Loucy (cell line): ENCODE measurements at regions not wholly inside any gene's neighbourhood (a gene's known extent, or its start where the extent isn't known, plus 50 kb on each side); places are given as distances from the start of the nearest gene placed in this dataset.
"Not testable (repeated sequence)": the region's sequence is repeated elsewhere in the genome, so short reads cannot be mapped to it uniquely, and the experiment has no call there.

Experiments
- H2AFZ ChIP-seq: fragments of 200-600 bp; sonication (generic); 2 replicates; pipeline ENCODE4 v1.6.0; 2016; ENCODE audit warnings: antibody characterized with exemption, mild to moderate bottlenecking, low read length, moderate library complexity
- H3F3A ChIP-seq: fragments of 200-600 bp; 2 replicates; pipeline ENCODE4 v1.6.0; 2016; ENCODE audit warnings: antibody characterized with exemption, low read depth, mild to moderate bottlenecking
- H3K27me3 ChIP-seq: fragments of 200-600 bp; sonication (generic); 2 replicates; pipeline ENCODE4 v1.6.1; 2014; ENCODE audit warnings: low read length, mild to moderate bottlenecking; ENCODE audit not compliant: insufficient read depth, poor library complexity, severe bottlenecking
- H3K36me3 ChIP-seq: fragments of 200-600 bp; sonication (generic); 2 replicates; pipeline ENCODE4 v1.6.1; 2016; ENCODE audit warnings: low read length; ENCODE audit not compliant: insufficient read depth
- H3K4me1 ChIP-seq: fragments of 200-600 bp; sonication (generic); 2 replicates; pipeline ENCODE4 v1.5.1; 2014; ENCODE audit warnings: low read length, mild to moderate bottlenecking; ENCODE audit not compliant: insufficient read depth, poor library complexity, severe bottlenecking
- H3K4me2 ChIP-seq: fragments of 200-600 bp; sonication (generic); 2 replicates; pipeline ENCODE4 v1.6.0; 2014; ENCODE audit warnings: antibody characterized with exemption, low read length, low read depth, mild to moderate bottlenecking; ENCODE audit not compliant: poor library complexity, severe bottlenecking
- H3K4me3 ChIP-seq: fragments of 200-600 bp; sonication (generic); 2 replicates; pipeline ENCODE4 v1.5.1; 2014; ENCODE audit warnings: low read length, mild to moderate bottlenecking, mixed read lengths; ENCODE audit not compliant: poor library complexity, severe bottlenecking
- H3K79me2 ChIP-seq: fragments of 200-600 bp; sonication (generic); 2 replicates; pipeline ENCODE4 v1.6.1; 2014; ENCODE audit warnings: low read length; ENCODE audit not compliant: insufficient read depth
- H3K9ac ChIP-seq: fragments of 200-600 bp; sonication (generic); 2 replicates; pipeline ENCODE4 v1.6.0; 2014; ENCODE audit warnings: mild to moderate bottlenecking, low read depth, low read length, moderate library complexity; ENCODE audit not compliant: poor library complexity, severe bottlenecking
- H3K9me2 ChIP-seq: fragments of 200-600 bp; sonication (generic); replicated peaks from 2 replicates; pipeline ENCODE4 v1.6.1; 2016; ENCODE audit warnings: low read depth, low read length, mixed read lengths
- H3K9me3 ChIP-seq: fragments of 200-600 bp; sonication (generic); 2 replicates; pipeline ENCODE4 v1.6.1; 2014; ENCODE audit warnings: mild to moderate bottlenecking, antibody characterized with exemption, low read length, low read depth; ENCODE audit not compliant: insufficient read depth
- H4K20me1 ChIP-seq: fragments of 200-600 bp; sonication (generic); 2 replicates; pipeline ENCODE4 v1.6.0; 2014; ENCODE audit warnings: antibody characterized with exemption, low read length, mild to moderate bottlenecking; ENCODE audit not compliant: insufficient read depth, poor library complexity, severe bottlenecking
- EZH2phosphoT487 ChIP-seq: fragments of 200-600 bp; IDR thresholded peaks from 2 replicates; pipeline ENCODE4 v1.6.1; 2018; ENCODE audit warnings: antibody characterized with exemption, mild to moderate bottlenecking, moderate library complexity, borderline replicate concordance
- TF ChIP-seq, protein P1 (sequence below): fragments of 200-600 bp; sonication (generic); conservative IDR thresholded peaks from 2 replicates; pipeline ENCODE4 v1.5.1; 2014; ENCODE audit warnings: mild to moderate bottlenecking, antibody characterized with exemption, low read length

- Histone ChIP-seq H3K9ac (no peak overlapping the region), H3K79me2 (no peaks in the 10 kb centered on the region), H3F3A (no peaks in the 10 kb centered on the region), H3K4me3 (no peak overlapping the region), H4K20me1 (no peaks in the 10 kb centered on the region), H3K4me2 (no peak overlapping the region), H3K27me3 (no peaks in the 10 kb centered on the region), H3K9me3 (peaks cover 2% of the 10 kb centered on the region; the same call in 1 of the 2 replicates), H3K4me1 (no peaks in the 10 kb centered on the region), H2AFZ (no peak overlapping the region), H3K9me2 (no peaks in the 10 kb centered on the region), H3K36me3 (no peaks in the 10 kb centered on the region)
- TF ChIP-seq, protein P1, sequence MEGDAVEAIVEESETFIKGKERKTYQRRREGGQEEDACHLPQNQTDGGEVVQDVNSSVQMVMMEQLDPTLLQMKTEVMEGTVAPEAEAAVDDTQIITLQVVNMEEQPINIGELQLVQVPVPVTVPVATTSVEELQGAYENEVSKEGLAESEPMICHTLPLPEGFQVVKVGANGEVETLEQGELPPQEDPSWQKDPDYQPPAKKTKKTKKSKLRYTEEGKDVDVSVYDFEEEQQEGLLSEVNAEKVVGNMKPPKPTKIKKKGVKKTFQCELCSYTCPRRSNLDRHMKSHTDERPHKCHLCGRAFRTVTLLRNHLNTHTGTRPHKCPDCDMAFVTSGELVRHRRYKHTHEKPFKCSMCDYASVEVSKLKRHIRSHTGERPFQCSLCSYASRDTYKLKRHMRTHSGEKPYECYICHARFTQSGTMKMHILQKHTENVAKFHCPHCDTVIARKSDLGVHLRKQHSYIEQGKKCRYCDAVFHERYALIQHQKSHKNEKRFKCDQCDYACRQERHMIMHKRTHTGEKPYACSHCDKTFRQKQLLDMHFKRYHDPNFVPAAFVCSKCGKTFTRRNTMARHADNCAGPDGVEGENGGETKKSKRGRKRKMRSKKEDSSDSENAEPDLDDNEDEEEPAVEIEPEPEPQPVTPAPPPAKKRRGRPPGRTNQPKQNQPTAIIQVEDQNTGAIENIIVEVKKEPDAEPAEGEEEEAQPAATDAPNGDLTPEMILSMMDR: no peak
- no peak for TF ChIP-seq EZH2phosphoT487
Observed at GRCh38 chr6:27550692-27551091, 77.8 kb upstream of the ZNF184 start.

GRCh38 chr6:27549241-27549598, 76.3 kb upstream of the ZNF184 start:
- not testable (repeated sequence) for H3K4me3 ChIP-seq, H3K4me2 ChIP-seq, H3K9me2 ChIP-seq, H2AFZ ChIP-seq, H3K27me3 ChIP-seq, H3K36me3 ChIP-seq, H4K20me1 ChIP-seq, H3K4me1 ChIP-seq, H3K79me2 ChIP-seq, H3K9ac ChIP-seq, H3F3A ChIP-seq, H3K9me3 ChIP-seq

DNA sequence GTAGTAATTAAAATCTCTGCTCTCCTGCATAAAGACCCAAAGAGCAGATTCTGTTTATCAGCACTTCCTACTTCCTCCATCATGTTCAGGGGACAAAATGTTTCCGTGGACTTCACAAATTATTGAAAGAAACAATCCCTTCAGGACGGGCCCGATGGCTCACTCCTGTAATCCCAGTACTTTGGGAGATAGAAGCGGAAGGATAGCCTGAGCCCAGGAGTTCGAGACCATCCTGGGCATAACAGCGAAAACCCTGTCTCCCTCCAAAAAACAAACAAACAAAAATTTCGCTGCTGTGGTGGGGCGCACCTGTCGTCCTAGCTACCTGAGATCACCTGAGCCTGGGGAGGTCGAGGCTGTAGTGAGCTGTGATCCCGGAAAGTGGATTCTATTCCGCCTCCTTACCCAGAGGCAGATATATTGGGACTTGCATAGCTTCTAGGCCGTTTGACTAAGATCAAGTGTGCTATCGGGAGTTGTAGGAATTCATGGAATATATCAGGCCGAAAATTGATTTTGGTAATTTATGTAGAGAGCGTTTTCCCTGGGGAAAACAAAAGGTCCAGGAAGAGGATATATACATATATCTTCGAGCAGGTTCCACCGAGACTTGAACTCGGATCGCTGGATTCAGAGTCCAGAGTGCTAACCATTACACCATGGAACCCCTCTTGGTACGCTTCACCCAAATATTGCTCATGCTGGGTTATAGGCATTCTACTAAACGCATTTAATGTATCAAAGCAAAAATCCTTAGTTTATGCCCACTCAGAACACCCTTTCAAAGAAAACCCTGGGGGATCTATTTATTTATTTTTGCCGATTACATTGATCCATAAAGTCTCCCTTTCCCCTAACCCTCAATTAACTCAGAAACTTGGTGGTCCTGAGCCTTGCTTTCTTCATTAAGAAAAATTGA, 74.5 kb upstream of the ZNF184 start:
- no peak overlapping the region for H3K4me2 ChIP-seq
- no peak for TF ChIP-seq EZH2phosphoT487
- TF ChIP-seq, protein P1: no peak
- no peaks in the 10 kb centered on the region for H3K27me3 ChIP-seq
- H4K20me1 ChIP-seq: no peaks in the 10 kb centered on the region
- H3K9ac ChIP-seq: no peak overlapping the region
- no peaks in the 10 kb centered on the region for H3K79me2 ChIP-seq
- H2AFZ ChIP-seq: no peak overlapping the region
- H3K9me2 ChIP-seq: no peaks in the 10 kb centered on the region
- H3F3A ChIP-seq: no peaks in the 10 kb centered on the region
- H3K4me1 ChIP-seq: no peaks in the 10 kb centered on the region
- no peaks in the 10 kb centered on the region for H3K36me3 ChIP-seq
- H3K9me3 ChIP-seq: peaks cover 2% of the 10 kb centered on the region; the same call in 1 of the 2 replicates
- H3K4me3 ChIP-seq: no peak overlapping the region

GRCh38 chr6:27546522-27546921, 73.6 kb upstream of the ZNF184 start:
- Histone ChIP-seq H3K4me3 (no peak overlapping the region), H3K36me3 (no peaks in the 10 kb centered on the region), H2AFZ (no peak overlapping the region), H3F3A (no peaks in the 10 kb centered on the region), H3K9me3 (peaks cover 2% of the 10 kb centered on the region; the same call in 1 of the 2 replicates), H3K4me2 (no peak overlapping the region), H3K4me1 (no peaks in the 10 kb centered on the region), H3K27me3 (no peaks in the 10 kb centered on the region), H3K79me2 (no peaks in the 10 kb centered on the region), H3K9ac (no peak overlapping the region), H3K9me2 (no peaks in the 10 kb centered on the region), H4K20me1 (no peaks in the 10 kb centered on the region)
- TF ChIP-seq EZH2phosphoT487: no peak
- TF ChIP-seq, protein P1: no peak
